ENCODE measurements at regions not wholly inside any gene's neighbourhood (a gene's known extent, or its start where the extent isn't known, plus 50 kb on each side); places are given as distances from the start of the nearest gene placed in this dataset.

- 100% methylated on average over 1 of the region's 2 CpGs for WGBS (ENCODE audit: insufficient coverage)
- H3K4me1 Mint-ChIP-seq: peaks cover 2% of the 10 kb centered on the region
Measured at GRCh38 chr12:125989696-125990095, 924.5 kb downstream of the AACS start.

GRCh38 chr12:125996443-125996842, 931.2 kb downstream of the AACS start:
- Histone ChIP-seq H3K36me3 (replicated peaks in 1 of 2; ENCODE audit: control extremely low read depth in 1 of 2, control insufficient read depth in 1 of 2, extremely low read depth in 1 of 2, insufficient read depth in 2 of 2, low read length in 1 of 2) (no peaks in the 10 kb centered on the region), H2AFZ (ENCODE audit: insufficient read depth, low read depth, low read length, poor library complexity, severe bottlenecking) (no peak overlapping the region), H3K4me3 (ENCODE audit: control extremely low read depth in 1 of 5, extremely low read depth in 1 of 5, insufficient read depth in 1 of 5, low read depth in 2 of 5, low read length in 4 of 5) (no peak overlapping the region), H3K27me3 (replicated peaks in 1 of 4; ENCODE audit: control extremely low read depth in 1 of 4, control insufficient read depth in 3 of 4, insufficient read depth in 4 of 4, low read length in 3 of 4) (no peaks in the 10 kb centered on the region), H3K4me1 (ENCODE audit: control insufficient read depth in 2 of 2, insufficient read depth in 2 of 2, low read length in 2 of 2) (no peaks in the 10 kb centered on the region), H4K20me1 (ENCODE audit: control insufficient read depth, insufficient read depth, low read length, poor library complexity, severe bottlenecking) (no peaks in the 10 kb centered on the region), H3K9ac (ENCODE audit: low read length) (no peak overlapping the region), H3K79me2 (ENCODE audit: control insufficient read depth, insufficient read depth, low read length) (no peaks in the 10 kb centered on the region), H3K9me3 (ENCODE audit: control extremely low read depth in 1 of 3, control insufficient read depth in 2 of 3, insufficient read depth in 1 of 3, low read length in 2 of 3) (no peaks in the 10 kb centered on the region), H3K27ac (ENCODE audit: low read length in 2 of 2) (no peak overlapping the region), H3K4me2 (replicated peaks; ENCODE audit: low read depth, low read length, poor library complexity, severe bottlenecking) (no peak overlapping the region)
- Mint-ChIP-seq H3K9me3 (ENCODE audit: insufficient read depth) (peaks cover 2% of the 10 kb centered on the region), H3K27ac (no peak overlapping the region), H3K27me3 (no peaks in the 10 kb centered on the region), H3K4me1 (no peaks in the 10 kb centered on the region), H3K4me3 (no peak overlapping the region)
- TF ChIP-seq EZH2 (IDR thresholded peaks at IDR 0.05; ENCODE audit: borderline replicate concordance, insufficient read depth, low read depth, low read length, poor library complexity, severe bottlenecking) (no peak), CTCF (IDR thresholded peaks at IDR 0.05) (no peak)
- DNase-seq (no peak), ATAC-seq (ENCODE audit: low read depth) (no peak)
- no CpG with 5 or more reads among the region's 4 CpGs for WGBS (ENCODE audit: insufficient coverage)
- intact Hi-C loops (cut with micrococcal nuclease): no loop called here
- ChIA-PET CTCF (no interaction called here), POLR2A (no interaction called here)

More at GRCh38 chr12:125989696-125990095, 924.5 kb downstream of the AACS start:
- intact Hi-C loops (cut with micrococcal nuclease): no loop called here
- no peak overlapping the region for H3K27ac Mint-ChIP-seq
- ATAC-seq (ENCODE audit: low read depth) (no peak), DNase-seq (no peak)
- Histone ChIP-seq H3K4me2 (replicated peaks; ENCODE audit: low read depth, low read length, poor library complexity, severe bottlenecking) (no peak overlapping the region), H3K27ac (ENCODE audit: low read length in 2 of 2) (no peak overlapping the region), H3K36me3 (replicated peaks in 1 of 2; ENCODE audit: control extremely low read depth in 1 of 2, control insufficient read depth in 1 of 2, extremely low read depth in 1 of 2, insufficient read depth in 2 of 2, low read length in 1 of 2) (no peaks in the 10 kb centered on the region), H4K20me1 (ENCODE audit: control insufficient read depth, insufficient read depth, low read length, poor library complexity, severe bottlenecking) (no peaks in the 10 kb centered on the region), H3K4me3 (ENCODE audit: control extremely low read depth in 1 of 5, extremely low read depth in 1 of 5, insufficient read depth in 1 of 5, low read depth in 2 of 5, low read length in 4 of 5) (no peak overlapping the region), H3K9me3 (ENCODE audit: control extremely low read depth in 1 of 3, control insufficient read depth in 2 of 3, insufficient read depth in 1 of 3, low read length in 2 of 3) (no peaks in the 10 kb centered on the region), H3K4me1 (ENCODE audit: control insufficient read depth in 2 of 2, insufficient read depth in 2 of 2, low read length in 2 of 2) (no peaks in the 10 kb centered on the region), H3K79me2 (ENCODE audit: control insufficient read depth, insufficient read depth, low read length) (no peaks in the 10 kb centered on the region), H3K27me3 (replicated peaks in 1 of 4; ENCODE audit: control extremely low read depth in 1 of 4, control insufficient read depth in 3 of 4, insufficient read depth in 4 of 4, low read length in 3 of 4) (no peaks in the 10 kb centered on the region), H3K9ac (ENCODE audit: low read length) (no peak overlapping the region), H2AFZ (ENCODE audit: insufficient read depth, low read depth, low read length, poor library complexity, severe bottlenecking) (no peak overlapping the region)
- ChIA-PET POLR2A (no interaction called here), CTCF (no interaction called here)
- peaks cover 11% of the 10 kb centered on the region for H3K27me3 Mint-ChIP-seq
- TF ChIP-seq EZH2 (IDR thresholded peaks at IDR 0.05; ENCODE audit: borderline replicate concordance, insufficient read depth, low read depth, low read length, poor library complexity, severe bottlenecking): no peak
- no peak for TF ChIP-seq CTCF (IDR thresholded peaks at IDR 0.05)
- H3K4me3 Mint-ChIP-seq: no peak overlapping the region
- no peaks in the 10 kb centered on the region for H3K9me3 Mint-ChIP-seq (ENCODE audit: insufficient read depth)

All from B cell (primary cell).